ENCODE measurements at regions not wholly inside any gene's neighbourhood (a gene's known extent, or its start where the extent isn't known, plus 50 kb on each side); places are given as distances from the start of the nearest gene placed in this dataset.

- Histone ChIP-seq H3K79me2 (ENCODE audit: control insufficient read depth, insufficient read depth, low read length, poor library complexity) (no peaks in the 10 kb centered on the region), H2BK5ac (ENCODE audit: low read depth, low read length, poor library complexity) (no peak overlapping the region), H3K36me3 (ENCODE audit: control insufficient read depth in 1 of 2, insufficient read depth in 2 of 2, low read length in 2 of 2) (no peaks in the 10 kb centered on the region), H3K18ac (ENCODE audit: low read length) (no peak overlapping the region), H3K27ac (ENCODE audit: low read depth, low read length) (no peak overlapping the region), H3K4ac (ENCODE audit: low read depth, low read length) (no peak overlapping the region), H3K9me3 (ENCODE audit: insufficient read depth, low read depth, low read length) (no peaks in the 10 kb centered on the region), H3K14ac (ENCODE audit: low read length) (no peak overlapping the region), H3K79me1 (ENCODE audit: low read length) (no peaks in the 10 kb centered on the region), H3K4me1 (ENCODE audit: control insufficient read depth in 1 of 2, insufficient read depth in 2 of 2, low read length in 2 of 2) (no peaks in the 10 kb centered on the region), H4K91ac (ENCODE audit: low read depth, low read length) (no peak overlapping the region), H3K9ac (ENCODE audit: low read length) (no peak overlapping the region), H4K8ac (ENCODE audit: low read depth, low read length) (no peak overlapping the region), H3K27me3 (ENCODE audit: insufficient read depth, low read length) (no peaks in the 10 kb centered on the region), H4K12ac (ENCODE audit: low read depth, low read length) (no peak overlapping the region), H2BK12ac (ENCODE audit: low read length) (no peak overlapping the region), H2AFZ (ENCODE audit: insufficient read depth, low read length, poor library complexity) (no peak overlapping the region), H3K4me2 (ENCODE audit: low read length) (no peak overlapping the region), H3K4me3 (ENCODE audit: low read depth, low read length) (no peak overlapping the region), H3K23ac (ENCODE audit: low read length) (no peak overlapping the region), H2AK5ac (ENCODE audit: low read length) (no peak overlapping the region), H2BK120ac (ENCODE audit: insufficient read depth, low read length, poor library complexity) (no peak overlapping the region)
- no CpG with 5 or more reads among the region's 2 CpGs for WGBS (ENCODE audit: extremely low coverage, insufficient coverage, insufficient read length)
- DNase-seq: no peak
These were observed 133.2 kb downstream of the ALX1 start for GRCh38 chr12:85413266-85413665.

- Histone ChIP-seq H3K18ac (ENCODE audit: low read length) (no peak overlapping the region), H3K27ac (ENCODE audit: low read depth, low read length) (no peak overlapping the region), H2BK12ac (ENCODE audit: low read length) (no peak overlapping the region), H2BK5ac (ENCODE audit: low read depth, low read length, poor library complexity) (no peak overlapping the region), H3K4me2 (ENCODE audit: low read length) (no peak overlapping the region), H3K79me2 (ENCODE audit: control insufficient read depth, insufficient read depth, low read length, poor library complexity) (no peaks in the 10 kb centered on the region), H3K4ac (ENCODE audit: low read depth, low read length) (no peak overlapping the region), H3K9me3 (ENCODE audit: insufficient read depth, low read depth, low read length) (no peaks in the 10 kb centered on the region), H3K4me3 (ENCODE audit: low read depth, low read length) (no peak overlapping the region), H4K8ac (ENCODE audit: low read depth, low read length) (no peak overlapping the region), H3K14ac (ENCODE audit: low read length) (no peak overlapping the region), H3K23ac (ENCODE audit: low read length) (no peak overlapping the region), H3K36me3 (ENCODE audit: control insufficient read depth in 1 of 2, insufficient read depth in 2 of 2, low read length in 2 of 2) (no peaks in the 10 kb centered on the region), H3K4me1 (ENCODE audit: control insufficient read depth in 1 of 2, insufficient read depth in 2 of 2, low read length in 2 of 2) (no peaks in the 10 kb centered on the region), H4K91ac (ENCODE audit: low read depth, low read length) (no peak overlapping the region), H4K12ac (ENCODE audit: low read depth, low read length) (no peak overlapping the region), H2AFZ (ENCODE audit: insufficient read depth, low read length, poor library complexity) (no peak overlapping the region), H3K9ac (ENCODE audit: low read length) (no peak overlapping the region), H2AK5ac (ENCODE audit: low read length) (no peak overlapping the region), H3K79me1 (ENCODE audit: low read length) (no peaks in the 10 kb centered on the region), H2BK120ac (ENCODE audit: insufficient read depth, low read length, poor library complexity) (no peak overlapping the region), H3K27me3 (ENCODE audit: insufficient read depth, low read length) (no peaks in the 10 kb centered on the region)
- no CpG with 5 or more reads among the region's 3 CpGs for WGBS (ENCODE audit: extremely low coverage, insufficient coverage, insufficient read length)
- no peak for DNase-seq
These were observed 142.7 kb downstream of the ALX1 start for GRCh38 chr12:85422762-85423161.

- Histone ChIP-seq H3K4me2 (ENCODE audit: low read length) (no peak overlapping the region), H3K23ac (ENCODE audit: low read length) (no peak overlapping the region), H3K9ac (ENCODE audit: low read length) (no peak overlapping the region), H3K36me3 (ENCODE audit: control insufficient read depth in 1 of 2, insufficient read depth in 2 of 2, low read length in 2 of 2) (no peaks in the 10 kb centered on the region), H2BK120ac (ENCODE audit: insufficient read depth, low read length, poor library complexity) (no peak overlapping the region), H3K18ac (ENCODE audit: low read length) (no peak overlapping the region), H3K4me3 (ENCODE audit: low read depth, low read length) (no peak overlapping the region), H2BK12ac (ENCODE audit: low read length) (no peak overlapping the region), H2AFZ (ENCODE audit: insufficient read depth, low read length, poor library complexity) (no peak overlapping the region), H3K79me2 (ENCODE audit: control insufficient read depth, insufficient read depth, low read length, poor library complexity) (no peaks in the 10 kb centered on the region), H4K91ac (ENCODE audit: low read depth, low read length) (no peak overlapping the region), H4K12ac (ENCODE audit: low read depth, low read length) (no peak overlapping the region), H3K79me1 (ENCODE audit: low read length) (no peaks in the 10 kb centered on the region), H3K27me3 (ENCODE audit: insufficient read depth, low read length) (no peaks in the 10 kb centered on the region), H3K14ac (ENCODE audit: low read length) (no peak overlapping the region), H4K8ac (ENCODE audit: low read depth, low read length) (no peak overlapping the region), H2BK5ac (ENCODE audit: low read depth, low read length, poor library complexity) (no peak overlapping the region), H3K4ac (ENCODE audit: low read depth, low read length) (no peak overlapping the region), H3K27ac (ENCODE audit: low read depth, low read length) (no peak overlapping the region), H3K9me3 (ENCODE audit: insufficient read depth, low read depth, low read length) (no peaks in the 10 kb centered on the region), H3K4me1 (ENCODE audit: control insufficient read depth in 1 of 2, insufficient read depth in 2 of 2, low read length in 2 of 2) (no peaks in the 10 kb centered on the region), H2AK5ac (ENCODE audit: low read length) (no peak overlapping the region)
- DNase-seq: no peak
- WGBS (ENCODE audit: extremely low coverage, insufficient coverage, insufficient read length): no CpG with 5 or more reads among the region's 3 CpGs
These were observed 143.9 kb downstream of the ALX1 start for GRCh38 chr12:85423947-85424346.

GRCh38 chr12:85424581-85425348, 144.7 kb downstream of the ALX1 start:
- Histone ChIP-seq H3K9ac (ENCODE audit: low read length) (peak overlapping the region; percentile 37), H3K4me2 (ENCODE audit: low read length) (no peak overlapping the region), H4K91ac (ENCODE audit: low read depth, low read length) (no peak overlapping the region), H3K4me3 (ENCODE audit: low read depth, low read length) (no peak overlapping the region), H2BK12ac (ENCODE audit: low read length) (no peak overlapping the region), H3K36me3 (ENCODE audit: control insufficient read depth in 1 of 2, insufficient read depth in 2 of 2, low read length in 2 of 2) (no peaks in the 10 kb centered on the region), H3K79me1 (ENCODE audit: low read length) (no peaks in the 10 kb centered on the region), H3K27me3 (ENCODE audit: insufficient read depth, low read length) (no peaks in the 10 kb centered on the region), H4K8ac (ENCODE audit: low read depth, low read length) (no peak overlapping the region), H2AFZ (ENCODE audit: insufficient read depth, low read length, poor library complexity) (no peak overlapping the region), H3K18ac (ENCODE audit: low read length) (no peak overlapping the region), H3K14ac (ENCODE audit: low read length) (no peak overlapping the region), H3K27ac (ENCODE audit: low read depth, low read length) (no peak overlapping the region), H4K12ac (ENCODE audit: low read depth, low read length) (no peak overlapping the region), H2BK5ac (ENCODE audit: low read depth, low read length, poor library complexity) (no peak overlapping the region), H3K9me3 (ENCODE audit: insufficient read depth, low read depth, low read length) (no peaks in the 10 kb centered on the region), H3K4me1 (ENCODE audit: control insufficient read depth in 1 of 2, insufficient read depth in 2 of 2, low read length in 2 of 2) (no peaks in the 10 kb centered on the region), H3K4ac (ENCODE audit: low read depth, low read length) (no peak overlapping the region), H3K23ac (ENCODE audit: low read length) (no peak overlapping the region), H2AK5ac (ENCODE audit: low read length) (no peak overlapping the region), H2BK120ac (ENCODE audit: insufficient read depth, low read length, poor library complexity) (no peak overlapping the region), H3K79me2 (ENCODE audit: control insufficient read depth, insufficient read depth, low read length, poor library complexity) (no peaks in the 10 kb centered on the region)
- no CpG with 5 or more reads among the region's 10 CpGs for WGBS (ENCODE audit: extremely low coverage, insufficient coverage, insufficient read length)
- DNase-seq: peak in 1 of 2 donors; percentile 40
